GM18499 (cell line): ENCODE measurements at regions not wholly inside any gene's neighbourhood (a gene's known extent, or its start where the extent isn't known, plus 50 kb on each side); places are given as distances from the start of the nearest gene placed in this dataset.

Experiments
- ATAC-seq: cut with Tn5 transposase; IDR thresholded peaks from one replicate; pipeline ENCODE4 v1.9.1; 2021; ENCODE audit warnings: moderate number of reproducible peaks; ENCODE audit not compliant: insufficient read depth, unreplicated experiment

DNA sequence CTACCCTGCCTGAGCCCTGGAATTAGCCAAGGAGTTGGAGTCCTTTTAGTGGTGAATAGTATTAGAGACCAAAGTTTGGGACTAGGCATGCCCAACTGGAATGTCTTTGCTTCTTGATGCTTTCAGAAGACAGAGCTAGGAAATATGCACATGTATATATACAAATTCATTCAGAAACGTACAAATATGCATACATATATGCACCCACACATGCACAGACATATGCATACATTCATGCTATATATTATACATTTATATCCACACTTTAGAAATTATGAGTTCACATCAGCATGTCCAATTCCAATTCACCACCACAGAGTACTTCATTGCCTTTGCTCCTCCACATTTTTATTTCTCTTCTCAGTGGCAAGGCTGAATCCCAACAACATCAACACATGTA lies 398.3 kb upstream of the MPDZ start:
- no peak for ATAC-seq

DNA sequence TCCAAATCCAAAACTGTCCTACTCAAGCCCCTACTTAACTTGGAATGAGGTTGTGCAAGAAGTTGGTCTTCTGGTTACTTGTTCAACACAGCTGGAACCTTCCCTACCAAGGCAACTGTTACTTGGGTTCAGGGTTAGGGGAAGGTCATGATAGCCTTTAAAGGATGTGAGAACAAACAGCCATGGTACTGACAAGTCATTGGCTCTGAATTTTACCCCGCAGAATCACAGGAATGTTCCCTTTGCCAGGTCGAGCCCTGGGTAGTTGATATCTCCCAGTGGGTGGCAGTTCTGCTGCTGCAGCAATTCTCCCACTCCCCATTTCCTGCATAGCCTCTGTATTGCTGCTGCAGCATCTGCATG lies 396.1 kb upstream of the MPDZ start:
- ATAC-seq, result no peak

DNA sequence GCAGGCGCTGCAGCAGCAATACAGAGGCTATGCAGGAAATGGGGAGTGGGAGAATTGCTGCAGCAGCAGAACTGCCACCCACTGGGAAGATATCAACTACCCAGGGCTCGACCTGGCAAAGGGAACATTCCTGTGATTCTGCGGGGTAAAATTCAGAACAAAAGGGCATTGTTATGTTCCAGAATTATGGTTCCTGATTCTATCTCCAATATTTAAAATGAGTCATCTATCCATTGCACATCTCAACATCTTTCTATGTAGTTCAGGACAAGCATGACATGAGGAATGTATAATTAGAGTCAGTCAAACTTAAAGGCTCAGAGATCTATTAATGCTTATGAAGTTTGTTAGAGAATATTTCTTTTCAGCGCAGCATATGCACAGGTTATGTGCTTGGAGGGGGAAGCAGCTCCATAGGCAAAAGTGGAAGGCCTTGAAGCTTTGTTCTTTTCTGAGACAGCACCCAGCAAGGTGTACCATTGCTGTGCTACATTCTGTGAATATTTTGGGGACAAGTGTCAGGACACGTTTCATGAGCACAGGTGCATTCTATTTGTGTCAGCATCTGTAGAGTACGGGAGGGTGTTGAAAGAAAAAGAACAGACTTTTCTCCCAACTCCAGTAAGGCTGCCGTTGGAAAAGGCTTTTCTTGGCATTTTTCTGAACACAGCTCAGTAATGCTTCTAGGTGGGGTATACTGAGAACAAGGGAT lies 395.6 kb upstream of the MPDZ start:
- ATAC-seq, result no peak

DNA sequence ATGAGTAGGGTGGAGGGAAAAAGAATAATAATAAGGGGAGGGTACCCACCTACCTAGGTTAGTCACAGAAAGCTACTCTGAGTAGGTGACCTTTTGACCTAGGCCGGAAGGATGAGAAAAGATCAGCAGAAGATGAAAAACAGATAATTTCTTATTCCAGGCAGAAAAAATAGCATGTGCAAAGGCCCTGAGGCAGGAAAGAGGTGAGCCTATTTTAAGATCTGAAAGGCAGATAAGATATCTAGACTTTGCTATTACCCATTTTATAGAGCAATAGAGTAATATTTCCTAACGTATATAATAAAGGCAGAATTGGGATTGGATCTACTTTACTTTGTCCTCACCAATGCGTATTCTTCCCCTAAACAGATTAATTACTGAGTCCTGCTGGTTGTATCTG lies 393.9 kb upstream of the MPDZ start:
- no peak for ATAC-seq

DNA sequence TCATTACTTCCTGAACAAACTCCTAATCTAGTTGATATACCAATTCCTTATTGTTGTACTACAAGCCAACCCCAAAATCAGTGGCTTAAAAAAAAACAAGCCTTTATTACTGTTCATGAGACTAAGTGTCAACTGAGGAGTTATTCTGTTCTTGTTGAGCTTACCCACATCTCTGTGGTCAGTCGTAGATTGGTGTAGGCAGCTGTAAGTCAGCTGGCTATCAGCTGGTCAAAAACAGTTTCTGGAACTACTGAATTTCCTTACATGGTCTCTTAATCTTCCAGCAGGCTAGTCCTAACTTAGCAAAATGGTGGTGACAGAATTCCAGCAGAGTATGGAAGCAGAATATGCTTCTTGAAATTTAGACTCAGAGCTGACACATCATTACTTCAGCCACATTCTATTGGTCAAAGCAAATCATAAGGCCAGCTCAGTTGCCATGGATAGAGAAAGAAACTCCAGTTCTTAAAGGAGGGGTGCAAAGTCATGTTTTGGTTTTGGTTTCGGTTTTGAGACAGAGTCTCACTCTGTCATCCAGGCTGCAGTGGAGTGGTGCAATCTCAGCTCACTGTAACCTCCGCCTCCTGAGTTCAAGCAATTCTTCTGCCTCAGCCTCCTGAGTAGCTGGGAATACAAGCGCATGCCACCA lies 386.1 kb upstream of the MPDZ start:
- no peak for ATAC-seq

DNA sequence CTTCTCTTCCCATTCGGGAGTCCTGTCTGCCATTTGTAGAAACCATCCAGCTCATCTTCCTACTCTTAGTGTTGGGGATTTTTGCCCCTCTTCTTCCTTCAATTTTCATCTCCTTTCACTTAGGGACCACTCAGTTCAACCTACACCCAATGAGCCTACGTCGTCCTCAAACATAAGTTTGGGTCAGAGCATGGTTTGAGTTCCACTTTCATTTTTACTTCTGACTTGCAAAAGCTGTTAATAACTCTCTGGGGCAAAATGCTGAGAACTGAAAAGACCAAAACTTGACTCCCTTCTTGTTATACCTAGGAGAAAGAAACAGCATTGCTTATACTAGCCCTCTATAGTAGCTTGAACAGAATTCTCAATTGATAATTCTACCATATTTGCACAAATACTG lies 381.5 kb upstream of the MPDZ start:
- ATAC-seq, result no peak

DNA sequence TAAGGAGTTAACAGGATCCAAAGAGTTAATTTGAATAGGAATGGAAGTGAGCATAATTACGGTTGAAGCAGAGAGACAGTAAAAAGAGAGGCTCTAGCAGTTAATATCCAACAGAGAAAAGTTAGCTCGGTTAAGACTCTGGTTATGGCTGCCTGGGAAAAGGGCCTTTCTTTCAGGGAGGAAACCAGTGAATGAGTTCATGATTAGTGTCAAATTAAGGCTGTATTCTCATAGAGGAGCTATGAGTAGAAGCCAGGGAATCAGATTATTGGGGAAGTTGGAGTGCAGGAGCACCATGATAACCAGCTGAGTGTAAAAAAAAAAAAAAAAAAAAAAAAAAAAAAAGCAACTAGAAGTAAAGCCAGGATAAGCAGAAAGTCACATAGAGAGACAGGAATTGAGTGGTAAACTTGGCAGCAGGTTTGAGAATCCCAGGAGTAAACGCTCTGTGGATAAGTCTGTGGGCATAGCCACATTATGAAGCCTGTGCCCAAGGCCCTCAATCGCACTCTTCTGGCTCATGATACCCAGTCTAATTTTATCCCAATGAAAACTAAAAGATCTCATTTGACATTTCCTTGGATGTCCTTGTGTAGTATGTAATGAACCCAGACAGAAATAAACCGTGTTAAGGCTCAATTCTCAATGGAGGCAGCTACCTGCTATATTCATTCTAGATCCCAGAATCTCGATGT lies 372.6 kb upstream of the MPDZ start:
- no peak for ATAC-seq

DNA sequence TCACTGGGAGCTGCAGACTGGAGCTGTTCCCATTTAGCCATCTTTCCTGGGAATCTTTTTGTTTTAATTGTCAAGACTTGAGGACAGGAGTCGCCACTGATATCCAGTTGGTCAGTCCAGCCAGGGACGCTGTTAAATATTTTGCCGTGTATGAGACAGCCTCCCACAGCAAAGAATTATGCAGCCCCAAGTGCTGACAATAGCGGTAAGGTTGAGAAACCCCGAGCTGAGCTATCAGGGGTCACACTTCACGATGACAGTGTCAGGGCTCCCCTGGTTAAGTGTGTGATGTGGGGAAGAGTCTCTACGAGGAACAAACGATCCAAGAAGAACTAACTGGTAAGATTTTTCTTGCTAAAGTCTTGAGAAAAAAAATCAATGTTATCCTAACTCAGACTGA lies 372.0 kb upstream of the MPDZ start:
- ATAC-seq, result no peak

DNA sequence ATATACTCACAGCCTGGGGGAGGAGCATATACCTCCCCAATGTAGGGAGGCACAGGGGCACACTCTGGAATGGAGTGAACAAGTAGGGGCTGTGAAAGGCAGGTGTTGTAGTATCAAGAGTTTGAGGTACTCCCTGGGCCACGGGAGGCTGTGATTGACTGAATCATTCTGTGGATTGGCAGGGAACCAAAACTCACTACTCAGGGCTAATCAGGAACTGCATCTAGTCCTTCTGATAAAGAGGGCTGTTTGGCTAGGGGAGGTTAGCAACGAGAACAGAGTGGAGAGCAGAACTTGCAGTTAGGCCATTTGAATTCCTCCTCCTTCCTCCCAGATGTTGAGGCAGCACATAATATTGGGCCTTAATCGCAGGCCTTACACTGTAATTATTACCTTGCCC lies 369.2 kb upstream of the MPDZ start:
- no peak for ATAC-seq

DNA sequence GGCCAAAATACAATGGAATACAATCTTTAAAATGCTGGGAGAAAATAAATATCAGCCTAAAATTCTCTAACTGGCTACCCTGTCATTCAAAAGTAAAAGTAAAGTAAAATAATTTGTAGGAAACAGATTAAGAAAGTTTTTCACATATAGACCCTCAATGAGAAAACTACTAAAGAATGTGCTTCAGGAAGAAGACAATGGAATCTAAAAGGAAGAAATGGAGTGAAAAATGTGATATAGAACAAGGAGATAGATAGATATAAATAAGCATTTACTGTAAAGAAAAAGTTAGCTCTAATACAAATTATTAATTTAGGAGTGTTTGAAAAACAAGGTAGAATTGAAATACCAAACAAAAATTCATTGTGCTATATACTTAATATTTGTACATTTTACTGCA lies 368.6 kb upstream of the MPDZ start:
- ATAC-seq, result no peak

DNA sequence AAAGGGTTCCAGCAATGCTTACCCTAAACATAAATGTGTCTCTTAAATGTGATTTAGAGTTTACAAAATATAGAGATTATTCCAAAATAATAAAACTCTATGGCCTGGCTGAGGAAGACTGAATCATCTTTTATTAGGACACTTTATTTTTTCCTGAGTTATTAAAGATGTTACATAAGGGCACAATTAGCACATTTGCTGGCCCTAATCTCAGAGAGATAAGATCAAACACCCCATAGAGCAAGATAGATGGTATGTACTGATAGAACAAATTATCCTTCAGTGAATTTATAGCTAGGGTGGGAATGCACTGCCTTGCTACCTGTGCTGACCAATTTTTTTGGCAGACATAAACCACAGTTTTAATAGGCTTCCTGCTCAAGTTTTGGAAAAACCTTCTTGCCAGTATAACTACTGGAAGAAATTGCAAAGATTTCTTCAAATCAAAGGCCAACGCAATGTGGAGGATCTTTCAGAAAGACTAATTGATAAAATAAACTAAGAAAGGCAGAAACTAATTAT lies 367.1 kb upstream of the MPDZ start:
- no peak for ATAC-seq

DNA sequence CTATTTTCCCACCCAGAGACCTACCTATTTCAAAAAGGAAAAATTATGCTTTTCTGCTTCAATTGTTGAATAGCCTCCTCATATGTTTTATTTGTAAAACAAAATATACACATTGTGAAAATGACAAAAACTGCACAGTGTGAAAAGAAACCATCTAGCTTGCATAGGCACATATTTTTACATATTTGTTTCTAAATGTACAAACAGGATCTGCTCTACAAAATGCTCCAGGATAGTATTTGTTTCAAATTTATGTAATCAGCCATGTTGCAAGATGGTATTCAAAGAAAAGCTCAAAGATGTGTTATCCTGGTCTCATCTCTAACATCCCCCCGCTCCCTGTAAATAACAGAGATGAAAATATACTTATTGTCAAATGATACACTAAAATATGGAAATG lies 366.1 kb upstream of the MPDZ start:
- ATAC-seq, result no peak

DNA sequence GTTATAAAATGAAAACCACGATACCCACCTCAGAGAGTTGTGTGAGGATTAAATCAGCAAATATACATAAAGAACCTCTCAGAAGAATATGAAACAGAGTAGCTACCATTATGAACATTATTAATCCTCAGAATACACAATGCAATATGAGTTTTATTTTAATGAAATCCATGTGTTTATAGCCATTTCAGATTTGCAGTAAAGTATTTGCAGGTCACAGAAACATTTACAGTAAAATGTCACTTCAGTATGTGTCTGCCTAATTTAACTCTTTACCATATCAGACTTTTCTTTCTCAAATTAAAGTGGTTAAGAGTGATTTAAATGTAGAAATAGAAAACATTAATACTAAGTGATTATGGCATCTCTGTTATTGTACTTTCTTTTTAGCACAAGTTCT lies 365.2 kb upstream of the MPDZ start:
- no peak for ATAC-seq

DNA sequence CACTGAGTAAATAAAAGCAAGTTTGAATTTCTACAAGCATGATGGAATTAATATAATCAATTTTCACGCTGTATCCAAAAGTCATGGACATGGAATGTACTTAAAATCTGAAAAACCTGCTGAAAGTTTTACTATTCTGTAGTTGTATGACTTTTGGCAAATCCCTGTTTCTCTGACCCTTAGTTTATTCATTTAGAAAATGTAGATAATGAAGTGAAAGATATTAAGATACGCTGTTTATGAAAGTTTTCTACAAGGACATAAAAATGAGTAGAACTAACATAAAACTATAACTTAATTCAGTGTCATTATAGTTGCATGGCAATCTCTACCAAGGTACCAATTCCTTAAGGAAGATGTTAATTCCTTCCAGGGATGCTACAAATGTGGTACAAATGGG lies 363.2 kb upstream of the MPDZ start:
- no peak for ATAC-seq

DNA sequence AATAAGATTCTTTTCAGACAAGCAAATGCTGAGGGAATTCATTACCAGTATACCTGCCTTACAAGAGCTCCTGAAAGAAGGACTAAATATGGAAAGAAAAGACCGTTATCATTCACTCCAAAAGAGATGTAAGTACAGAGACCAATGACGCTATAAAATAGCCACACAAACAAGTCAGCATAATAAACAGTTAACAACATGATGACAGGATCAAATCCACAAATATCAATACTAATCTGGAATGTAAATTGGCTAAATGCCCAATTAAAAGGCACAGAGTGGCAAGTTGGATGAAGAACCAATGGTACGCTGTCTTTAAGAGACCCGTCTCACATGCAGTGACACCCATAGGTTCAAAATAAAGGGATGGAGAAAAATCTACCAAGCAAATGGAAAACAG lies 349.6 kb upstream of the MPDZ start:
- no peak for ATAC-seq

DNA sequence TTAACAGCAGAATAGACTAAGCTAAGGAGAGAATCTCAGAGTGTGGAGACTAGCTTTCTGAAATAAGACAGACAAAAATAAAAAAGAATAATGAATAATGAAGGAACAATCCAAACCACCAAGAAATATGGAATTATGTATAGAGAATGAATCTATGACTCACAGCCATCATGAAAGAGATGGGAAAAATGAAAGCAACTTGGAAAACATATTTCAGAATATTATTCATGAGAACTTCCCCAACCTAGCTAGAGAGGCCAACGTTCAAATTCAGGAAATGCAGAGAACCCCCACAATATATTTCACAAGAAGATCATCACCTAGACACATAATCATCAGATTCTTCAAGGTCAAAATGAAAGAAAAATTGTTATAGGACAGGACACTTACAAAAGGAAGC lies 349.0 kb upstream of the MPDZ start:
- no peak for ATAC-seq

DNA sequence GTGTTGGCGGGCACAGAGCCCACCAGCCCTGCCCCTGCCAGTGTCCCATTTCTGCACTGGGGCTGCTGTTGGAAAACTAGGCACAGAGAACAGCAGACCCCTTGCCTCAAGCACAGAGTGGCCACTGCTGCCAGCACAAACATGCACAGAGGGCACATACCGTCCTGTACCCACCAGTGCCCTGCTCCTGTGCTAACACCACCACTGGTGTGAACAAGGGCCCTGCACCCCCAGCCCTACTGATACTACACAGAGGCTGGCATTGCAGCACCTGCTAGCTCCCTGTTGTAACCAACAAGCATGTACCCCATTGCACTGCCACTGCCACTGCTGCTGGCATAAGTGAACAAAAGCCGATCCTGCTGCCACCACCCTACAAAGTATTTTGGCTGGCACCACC lies 348.0 kb upstream of the MPDZ start:
- ATAC-seq, result no peak

DNA sequence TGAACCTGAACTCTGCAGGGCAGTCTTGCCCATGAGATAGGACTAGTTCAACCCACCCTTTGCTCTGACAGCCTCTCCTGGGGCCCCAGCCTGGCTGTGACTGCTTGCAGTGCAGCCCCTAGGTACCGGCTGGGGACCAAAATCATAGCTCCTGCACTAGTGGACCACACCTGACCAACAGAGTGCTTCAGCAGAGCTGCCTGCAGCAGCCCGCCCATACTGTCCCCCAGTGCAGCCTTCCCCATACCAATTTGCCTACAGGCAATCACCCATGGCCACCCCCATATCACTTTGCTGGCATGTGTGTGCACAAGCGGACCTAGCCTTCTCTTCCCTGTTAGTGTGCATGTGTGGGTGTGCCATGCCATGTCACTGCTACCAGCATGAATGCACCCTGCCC lies 347.6 kb upstream of the MPDZ start:
- no peak for ATAC-seq

DNA sequence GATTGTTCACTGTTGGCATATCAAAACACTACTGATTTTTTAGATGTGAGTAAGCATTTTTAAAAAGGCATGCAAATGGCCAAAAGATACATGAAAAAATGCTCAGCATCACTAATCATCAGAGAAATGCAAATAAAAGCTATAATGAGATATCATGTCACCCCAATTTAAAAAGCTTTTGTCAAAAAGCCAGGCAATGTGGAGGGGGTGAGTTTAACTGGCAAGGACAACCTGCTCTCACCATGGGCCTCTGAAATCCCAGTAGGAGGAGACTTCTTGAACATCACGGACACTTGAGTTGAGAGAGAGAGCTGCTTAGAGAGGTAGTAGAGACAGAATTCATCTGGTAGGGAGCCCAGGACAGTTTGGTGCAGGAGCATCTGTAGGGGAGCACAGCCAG lies 347.1 kb upstream of the MPDZ start:
- no peak for ATAC-seq

DNA sequence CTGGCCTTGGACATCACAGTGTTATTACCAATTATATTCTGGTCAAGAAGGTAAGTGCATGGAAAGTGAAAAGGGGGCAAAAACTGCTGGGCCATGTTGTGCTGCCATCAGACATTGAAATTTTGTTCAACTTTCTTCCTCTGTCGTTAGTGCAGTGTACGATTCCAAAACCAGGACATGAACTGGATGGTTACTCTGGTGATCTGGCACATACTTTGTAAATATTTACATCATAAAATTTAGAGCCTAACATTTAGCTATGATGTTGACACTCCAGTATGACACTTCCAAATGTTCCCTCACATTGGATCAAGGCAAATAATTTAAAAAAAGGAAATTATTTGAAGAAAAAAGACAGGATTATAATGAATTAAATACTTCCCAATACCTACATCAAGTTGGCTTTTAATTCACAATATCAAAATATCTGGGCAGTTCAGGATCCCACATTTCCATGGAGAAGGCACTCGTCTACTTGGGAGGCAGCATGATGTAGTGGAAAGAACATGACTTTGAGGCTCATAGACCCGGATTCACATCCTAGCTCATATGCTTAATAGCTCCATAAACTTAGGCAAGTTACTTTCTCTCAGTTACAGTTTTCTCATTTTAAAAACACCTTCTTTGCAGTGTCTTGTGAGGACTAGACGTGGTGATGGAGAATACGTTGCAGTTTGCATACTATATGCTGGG lies 342.5 kb upstream of the MPDZ start:
- ATAC-seq, result no peak

DNA sequence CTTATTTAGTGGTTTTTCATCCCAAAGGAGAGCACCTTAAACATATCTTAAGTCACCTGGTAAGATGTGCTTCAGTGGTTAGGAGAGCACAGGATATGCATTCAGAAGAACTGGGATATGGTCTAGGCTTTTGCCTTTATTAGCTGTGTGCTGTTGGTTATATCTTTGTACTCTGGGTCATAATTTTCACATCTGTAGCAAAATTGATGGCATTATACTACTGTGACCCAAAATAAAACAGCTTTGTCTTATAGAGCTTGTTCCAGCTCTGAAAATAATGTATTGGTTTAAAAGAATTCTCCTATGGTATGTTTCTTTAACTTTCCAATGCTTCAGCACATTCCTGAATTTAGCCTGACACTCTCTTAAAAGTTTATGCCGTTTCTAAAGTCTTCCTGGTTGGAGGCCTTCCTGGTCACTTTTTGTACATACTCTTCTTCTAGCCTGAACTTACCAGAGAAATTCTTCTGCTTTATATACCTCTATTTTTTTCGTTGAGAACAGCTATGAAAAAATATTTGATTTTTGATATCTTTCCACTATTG lies 337.1 kb upstream of the MPDZ start:
- no peak for ATAC-seq
